ENCODE measurements at regions not wholly inside any gene's neighbourhood (a gene's known extent, or its start where the extent isn't known, plus 50 kb on each side); places are given as distances from the start of the nearest gene placed in this dataset.

DNA sequence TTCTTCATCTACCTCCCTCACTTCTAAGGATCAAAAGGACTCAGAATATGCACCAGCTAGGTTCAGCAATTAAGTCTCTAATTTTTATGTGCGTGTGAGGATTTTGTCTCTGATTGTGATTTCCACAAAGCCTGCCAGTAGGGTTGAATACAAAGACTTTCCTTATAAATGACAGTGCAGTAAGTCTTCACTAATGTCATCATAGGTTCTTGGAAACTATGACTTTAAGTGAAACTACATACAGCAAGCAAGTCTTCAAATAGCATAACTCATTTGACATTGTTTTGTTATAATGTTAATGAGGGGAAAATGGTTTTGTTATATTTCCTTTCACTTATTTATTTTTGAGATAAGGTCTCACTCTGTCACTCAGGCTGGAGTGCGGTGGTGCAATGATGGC, 526.3 kb upstream of the DCC start:
- FAIRE-seq (no peak), DNase-seq (ENCODE audit: low spot score) (no peak), ATAC-seq (no peak)
- no peaks in the 10 kb centered on the region for H3K4me1 ChIP-seq (ENCODE audit: insufficient read depth, low read length)
- H3K9ac ChIP-seq (ENCODE audit: insufficient read depth, low read depth, low read length), result no peak overlapping the region
- in situ Hi-C loops (cut with HindIII; ENCODE audit: extremely low pct_ligation_motif_present, low pct_unique_long_range_greater_than_20kb) (no loop called here), intact Hi-C loops (cut with micrococcal nuclease; ENCODE audit: unreplicated experiment) (no loop called here)
- H3K36me3 ChIP-seq (replicated peaks in 1 of 2; ENCODE audit: control insufficient read depth in 1 of 2, insufficient read depth in 2 of 2, low read length in 2 of 2), result no peaks in the 10 kb centered on the region
- H3K4me2 ChIP-seq (ENCODE audit: low read depth, low read length), result no peak overlapping the region
- no peak overlapping the region for H2AFZ ChIP-seq (ENCODE audit: low read length)
- no peak overlapping the region for H3K27ac ChIP-seq (ENCODE audit: extremely low read length, insufficient read depth, low read length)
- no peaks in the 10 kb centered on the region for H3K27me3 ChIP-seq (ENCODE audit: control insufficient read depth in 1 of 2, insufficient read depth in 2 of 2, low read length in 2 of 2)
- ChIA-PET POLR2A (no interaction called here), CTCF (ENCODE audit: low intra/inter-chr PET ratio, low total read pairs) (no interaction called here)
- no peaks in the 10 kb centered on the region for H4K20me1 ChIP-seq (ENCODE audit: insufficient read depth, low read length)
- no TSS peak for BruUV-seq (replicated peaks)
- TF ChIP-seq HCFC1 (IDR thresholded peaks at IDR 0.05; ENCODE audit: low read depth, low read length) (no peak), RNF2 (conservative IDR thresholded peaks at IDR 0.05; ENCODE audit: low read depth) (no peak), ZNF407 (CRISPR knock-in tag; IDR thresholded peaks at IDR 0.05; ENCODE audit: not compliant biosample characterization) (no peak)
- peaks cover 31% of the 10 kb centered on the region for H3K9me3 ChIP-seq (ENCODE audit: low read length)
- H3K4me3 ChIP-seq (replicated peaks in 1 of 3; ENCODE audit: insufficient read depth in 1 of 3, low read depth in 2 of 3, low read length in 3 of 3), result no peak overlapping the region
- no peaks in the 10 kb centered on the region for H3K79me2 ChIP-seq (ENCODE audit: insufficient read depth, low read length)
- 12% methylated on average over 2 of the region's 2 CpGs for WGBS (ENCODE audit: low lambda C conversion rate)

All from HepG2 (cell line).